Nephron progenitor cell (in vitro differentiated cells): ENCODE measurements at regions not wholly inside any gene's neighbourhood (a gene's known extent, or its start where the extent isn't known, plus 50 kb on each side); places are given as distances from the start of the nearest gene placed in this dataset.

Source experiments
- DNase-seq: peaks from one replicate; pipeline ENCODE4 v3.0.0; 2021
- H3K27ac Mint-ChIP-seq: 2 replicates; pipeline ENCODE4 v1.8.0; 2021; ENCODE audit warnings: mild to moderate bottlenecking, moderate library complexity, mixed read lengths
- H3K27me3 Mint-ChIP-seq: 2 replicates; pipeline ENCODE4 v1.8.0; 2021; ENCODE audit warnings: mild to moderate bottlenecking, low read depth, mixed read lengths; ENCODE audit not compliant: poor library complexity
- H3K36me3 Mint-ChIP-seq: 2 replicates; pipeline ENCODE4 v1.8.0; 2021; ENCODE audit warnings: low read depth, mixed read lengths
- H3K4me1 Mint-ChIP-seq: 2 replicates; pipeline ENCODE4 v1.8.0; 2021; ENCODE audit warnings: mixed read lengths
- H3K4me3 Mint-ChIP-seq: 2 replicates; pipeline ENCODE4 v1.8.0; 2021; ENCODE audit warnings: mild to moderate bottlenecking, moderate library complexity, mixed read lengths
- H3K9me3 Mint-ChIP-seq: 2 replicates; pipeline ENCODE4 v1.8.0; 2021; ENCODE audit warnings: mild to moderate bottlenecking, moderate library complexity, mixed read lengths
- CTCF ChIP-seq: fragments of 200-600 bp; sonication (generic); IDR thresholded peaks from 2 replicates; pipeline ENCODE4 v1.5.0; 2021; ENCODE audit warnings: antibody characterized with exemption

- DNase-seq: no peak
- no peak for TF ChIP-seq CTCF
- Mint-ChIP-seq H3K4me3 (no peak overlapping the region), H3K27me3 (no peaks in the 10 kb centered on the region), H3K9me3 (peaks cover 63% of the 10 kb centered on the region), H3K27ac (no peak overlapping the region), H3K4me1 (peaks cover 5% of the 10 kb centered on the region), H3K36me3 (peaks cover 29% of the 10 kb centered on the region)
Observed at GRCh38 chr5:144060598-144060997, 109.9 kb downstream of the YIPF5 start.

GRCh38 chr5:144065786-144066185 is 104.7 kb downstream of the YIPF5 start:
- Mint-ChIP-seq H3K4me3 (no peak overlapping the region), H3K27me3 (no peaks in the 10 kb centered on the region), H3K36me3 (peaks cover 1% of the 10 kb centered on the region), H3K4me1 (peaks cover 13% of the 10 kb centered on the region), H3K27ac (no peak overlapping the region), H3K9me3 (peaks cover 18% of the 10 kb centered on the region)
- no peak for DNase-seq
- no peak for TF ChIP-seq CTCF

- Mint-ChIP-seq H3K27me3 (no peaks in the 10 kb centered on the region), H3K4me3 (no peak overlapping the region), H3K4me1 (peaks cover 8% of the 10 kb centered on the region), H3K9me3 (peaks cover 20% of the 10 kb centered on the region), H3K27ac (no peak overlapping the region), H3K36me3 (peaks cover 6% of the 10 kb centered on the region)
- TF ChIP-seq CTCF: no peak
- no peak for DNase-seq
Observed at GRCh38 chr5:144072518-144072927, 97.9 kb downstream of the YIPF5 start.

- Mint-ChIP-seq H3K4me3 (no peak overlapping the region), H3K27ac (no peak overlapping the region), H3K4me1 (no peaks in the 10 kb centered on the region), H3K36me3 (peaks cover 21% of the 10 kb centered on the region), H3K9me3 (peaks cover 51% of the 10 kb centered on the region), H3K27me3 (no peaks in the 10 kb centered on the region)
- no peak for TF ChIP-seq CTCF
- no peak for DNase-seq
Observed at GRCh38 chr5:144076521-144077083, 93.9 kb downstream of the YIPF5 start.

- Mint-ChIP-seq H3K9me3 (peaks cover 45% of the 10 kb centered on the region), H3K4me1 (peaks cover 6% of the 10 kb centered on the region), H3K4me3 (no peak overlapping the region), H3K36me3 (peaks cover 15% of the 10 kb centered on the region), H3K27ac (no peak overlapping the region), H3K27me3 (no peaks in the 10 kb centered on the region)
- TF ChIP-seq CTCF: no peak
- no peak for DNase-seq
Observed at GRCh38 chr5:144083185-144083584, 87.3 kb downstream of the YIPF5 start.

GRCh38 chr5:144084971-144085370 is 85.5 kb downstream of the YIPF5 start:
- Mint-ChIP-seq H3K27ac (no peak overlapping the region), H3K27me3 (no peaks in the 10 kb centered on the region), H3K4me3 (no peak overlapping the region), H3K36me3 (peaks cover 9% of the 10 kb centered on the region), H3K9me3 (peaks cover 28% of the 10 kb centered on the region), H3K4me1 (peaks cover 23% of the 10 kb centered on the region)
- DNase-seq: no peak
- no peak for TF ChIP-seq CTCF
